ENCODE measurements at regions not wholly inside any gene's neighbourhood (a gene's known extent, or its start where the extent isn't known, plus 50 kb on each side); places are given as distances from the start of the nearest gene placed in this dataset.

DNA sequence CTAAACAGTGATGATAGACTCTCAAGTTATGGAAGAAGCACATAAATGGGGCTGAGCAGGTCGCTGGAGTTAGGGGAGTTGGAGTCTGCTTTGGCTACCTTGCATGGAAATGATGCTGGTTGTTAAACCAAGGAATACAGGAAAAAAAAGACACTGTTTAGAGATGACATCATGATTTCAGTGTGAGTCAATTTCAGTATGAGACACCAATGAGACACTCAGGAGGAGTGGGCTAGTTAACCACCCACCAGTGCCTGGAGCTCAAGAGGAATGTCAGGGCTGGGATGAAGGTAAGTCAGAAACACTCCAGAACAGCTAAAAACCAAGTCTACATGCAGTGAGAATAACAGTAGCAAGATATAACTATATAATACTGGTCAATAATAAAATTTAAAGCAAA lies 303.6 kb downstream of the SOX11 start:
- Histone ChIP-seq H3K27me3 (no peaks in the 10 kb centered on the region), H3K4me1 (no peaks in the 10 kb centered on the region), H3K9me3 (no peaks in the 10 kb centered on the region), H3K27ac (no peak overlapping the region), H3K36me3 (no peaks in the 10 kb centered on the region), H3K4me3 (no peak overlapping the region)
- DNase-seq (ENCODE audit: low spot score): no peak
- TF ChIP-seq, protein P1, sequence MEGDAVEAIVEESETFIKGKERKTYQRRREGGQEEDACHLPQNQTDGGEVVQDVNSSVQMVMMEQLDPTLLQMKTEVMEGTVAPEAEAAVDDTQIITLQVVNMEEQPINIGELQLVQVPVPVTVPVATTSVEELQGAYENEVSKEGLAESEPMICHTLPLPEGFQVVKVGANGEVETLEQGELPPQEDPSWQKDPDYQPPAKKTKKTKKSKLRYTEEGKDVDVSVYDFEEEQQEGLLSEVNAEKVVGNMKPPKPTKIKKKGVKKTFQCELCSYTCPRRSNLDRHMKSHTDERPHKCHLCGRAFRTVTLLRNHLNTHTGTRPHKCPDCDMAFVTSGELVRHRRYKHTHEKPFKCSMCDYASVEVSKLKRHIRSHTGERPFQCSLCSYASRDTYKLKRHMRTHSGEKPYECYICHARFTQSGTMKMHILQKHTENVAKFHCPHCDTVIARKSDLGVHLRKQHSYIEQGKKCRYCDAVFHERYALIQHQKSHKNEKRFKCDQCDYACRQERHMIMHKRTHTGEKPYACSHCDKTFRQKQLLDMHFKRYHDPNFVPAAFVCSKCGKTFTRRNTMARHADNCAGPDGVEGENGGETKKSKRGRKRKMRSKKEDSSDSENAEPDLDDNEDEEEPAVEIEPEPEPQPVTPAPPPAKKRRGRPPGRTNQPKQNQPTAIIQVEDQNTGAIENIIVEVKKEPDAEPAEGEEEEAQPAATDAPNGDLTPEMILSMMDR (IDR thresholded peaks at IDR 0.05): no peak

DNA sequence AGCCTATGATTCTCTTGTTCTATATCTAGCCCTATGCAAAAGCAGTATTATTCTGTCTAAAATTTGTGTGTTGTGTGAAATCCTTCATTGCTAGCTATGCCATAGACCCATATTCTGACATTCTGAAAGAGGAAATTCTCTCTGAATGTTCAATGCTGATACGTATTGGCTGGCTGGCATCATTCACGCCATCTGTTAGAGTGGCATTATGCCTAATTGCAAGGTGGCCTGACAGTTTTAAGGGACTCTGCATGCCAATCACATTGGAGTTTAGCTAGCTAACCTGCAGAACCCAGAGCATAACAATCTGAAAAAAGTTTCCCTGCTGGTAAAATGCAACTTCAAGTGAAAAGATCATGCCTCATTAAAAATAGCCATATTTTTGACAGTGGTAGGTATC lies 316.0 kb downstream of the SOX11 start:
- H3K4me1 ChIP-seq: no peaks in the 10 kb centered on the region
- DNase-seq (ENCODE audit: low spot score): no peak
- H3K36me3 ChIP-seq: no peaks in the 10 kb centered on the region
- no peaks in the 10 kb centered on the region for H3K9me3 ChIP-seq
- TF ChIP-seq, protein P1 (IDR thresholded peaks at IDR 0.05): no peak
- no peaks in the 10 kb centered on the region for H3K27me3 ChIP-seq
- H3K27ac ChIP-seq: no peak overlapping the region
- no peak overlapping the region for H3K4me3 ChIP-seq

DNA sequence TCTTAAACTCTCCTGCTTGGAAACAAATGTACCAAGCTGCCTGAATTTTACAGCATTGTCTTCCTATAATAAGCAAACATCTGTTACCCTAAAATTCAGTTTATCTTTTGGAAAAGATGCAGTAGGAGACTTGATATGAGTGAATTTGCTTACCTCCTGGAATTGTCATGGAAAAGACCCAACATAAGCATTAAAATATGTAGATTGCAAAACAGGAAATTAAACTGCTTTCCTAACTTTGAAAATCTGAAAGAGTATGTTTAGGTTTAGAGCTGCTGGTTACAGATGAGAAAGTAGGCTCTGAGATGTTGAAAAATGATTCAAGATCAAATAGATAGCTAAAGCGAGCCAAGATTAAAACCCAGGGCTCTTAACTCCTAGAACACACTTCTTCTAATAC lies 316.5 kb downstream of the SOX11 start:
- TF ChIP-seq, protein P1 (IDR thresholded peaks at IDR 0.05): no peak
- Histone ChIP-seq H3K27me3 (no peaks in the 10 kb centered on the region), H3K27ac (no peak overlapping the region), H3K4me1 (no peaks in the 10 kb centered on the region), H3K36me3 (no peaks in the 10 kb centered on the region), H3K9me3 (no peaks in the 10 kb centered on the region), H3K4me3 (no peak overlapping the region)
- DNase-seq (ENCODE audit: low spot score): no peak

DNA sequence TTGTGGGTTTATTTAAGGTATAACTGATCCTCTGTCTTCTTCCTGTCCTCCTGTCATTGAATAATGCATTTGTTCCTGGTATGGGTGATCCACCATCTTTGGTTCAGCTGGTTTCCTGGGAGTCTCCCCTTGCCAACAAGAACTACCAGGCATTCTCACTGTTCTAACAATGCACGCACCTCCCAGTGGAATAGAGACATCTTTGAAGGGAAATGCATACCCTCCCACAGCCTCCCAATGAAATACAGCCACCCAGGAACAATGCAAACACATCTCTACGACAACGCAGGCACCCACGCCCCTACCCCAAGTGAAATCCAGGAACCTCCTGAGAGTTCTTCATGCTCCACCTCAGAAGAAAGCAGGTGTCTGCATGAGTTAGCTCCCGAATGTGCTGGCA lies 318.0 kb downstream of the SOX11 start:
- no peaks in the 10 kb centered on the region for H3K36me3 ChIP-seq
- DNase-seq (ENCODE audit: low spot score): no peak
- H3K4me3 ChIP-seq: no peak overlapping the region
- TF ChIP-seq, protein P1 (IDR thresholded peaks at IDR 0.05): no peak
- H3K27ac ChIP-seq: no peak overlapping the region
- no peaks in the 10 kb centered on the region for H3K27me3 ChIP-seq
- no peaks in the 10 kb centered on the region for H3K4me1 ChIP-seq
- H3K9me3 ChIP-seq: no peaks in the 10 kb centered on the region

DNA sequence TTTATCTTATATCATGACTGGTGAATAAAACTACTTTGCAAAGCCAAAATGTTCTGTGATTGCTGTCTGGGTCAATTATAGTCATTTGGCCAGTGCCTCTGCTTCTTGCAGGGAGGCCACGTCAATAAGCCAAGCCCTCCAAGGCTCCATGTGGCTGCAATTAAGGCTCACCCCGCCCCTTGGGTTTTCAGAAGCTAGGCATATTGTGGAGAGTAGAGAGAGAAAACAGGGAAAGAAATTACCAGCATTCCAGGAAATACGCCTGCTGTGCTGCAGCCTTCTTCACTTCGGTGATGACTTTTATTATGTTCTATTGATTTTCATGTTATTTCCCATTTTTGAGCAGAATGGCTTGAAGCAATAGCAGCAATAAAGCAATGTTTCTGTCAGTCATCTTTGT lies 319.7 kb downstream of the SOX11 start:
- no peak overlapping the region for H3K27ac ChIP-seq
- TF ChIP-seq, protein P1 (IDR thresholded peaks at IDR 0.05): no peak
- no peaks in the 10 kb centered on the region for H3K36me3 ChIP-seq
- H3K9me3 ChIP-seq: no peaks in the 10 kb centered on the region
- H3K4me3 ChIP-seq: no peak overlapping the region
- H3K27me3 ChIP-seq: no peaks in the 10 kb centered on the region
- H3K4me1 ChIP-seq: no peaks in the 10 kb centered on the region
- DNase-seq (ENCODE audit: low spot score): no peak

DNA sequence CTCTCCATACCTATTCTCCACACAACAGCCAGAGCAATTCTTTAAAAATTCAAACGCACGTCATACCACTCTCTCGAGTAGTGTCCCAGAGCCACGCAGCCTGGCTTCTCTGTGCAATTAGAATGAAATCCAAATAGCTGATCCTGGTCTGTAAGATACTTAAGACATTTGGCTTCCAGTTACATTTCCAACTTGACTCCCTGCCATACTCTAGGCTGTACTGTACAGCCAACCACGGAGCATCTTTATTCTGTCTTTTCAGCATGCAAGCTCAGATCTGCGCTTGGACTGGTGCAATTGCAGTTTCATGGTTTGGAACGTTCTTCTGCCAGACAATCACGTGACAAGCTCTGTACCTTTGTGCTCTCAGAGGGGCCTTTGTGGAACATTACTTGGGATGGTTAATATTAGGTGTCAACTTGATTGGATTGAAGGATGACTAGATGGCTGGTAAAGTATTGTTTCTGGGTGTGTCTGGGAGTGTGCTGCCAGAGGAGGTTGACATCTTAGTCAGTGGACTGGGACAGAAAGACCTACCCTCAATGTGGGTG lies 325.6 kb downstream of the SOX11 start:
- Histone ChIP-seq H3K36me3 (no peaks in the 10 kb centered on the region), H3K9me3 (no peaks in the 10 kb centered on the region), H3K4me3 (no peak overlapping the region), H3K4me1 (no peaks in the 10 kb centered on the region), H3K27ac (no peak overlapping the region), H3K27me3 (no peaks in the 10 kb centered on the region)
- no peak for DNase-seq (ENCODE audit: low spot score)
- TF ChIP-seq, protein P1 (IDR thresholded peaks at IDR 0.05): no peak

Data from right atrium auricular region (tissue), 2 donors.